NCI-H510A treated with DMSO at 0.1 percent for 48 hours (cell line): ENCODE measurements at regions not wholly inside any gene's neighbourhood (a gene's known extent, or its start where the extent isn't known, plus 50 kb on each side); places are given as distances from the start of the nearest gene placed in this dataset.

Source experiments
- DNase-seq: peaks from one replicate; lab custom pipeline; 2025; lab: John Stamatoyannopoulos, UW

GRCh38 chr18:24530630-24531111 is 70.2 kb downstream of the HRH4 start:
- peak; percentile 43 for DNase-seq

- DNase-seq = no peak
These were observed 73.8 kb downstream of the HRH4 start for GRCh38 chr18:24534271-24534670.

- no peak for DNase-seq
These were observed 74.3 kb downstream of the HRH4 start for GRCh38 chr18:24534737-24535136.

- no peak for DNase-seq
These were observed 75.3 kb downstream of the HRH4 start for GRCh38 chr18:24535527-24536295.

- no peak for DNase-seq
These were observed 75.9 kb downstream of the HRH4 start for GRCh38 chr18:24536326-24536725.

- DNase-seq = no peak
These were observed 76.4 kb downstream of the HRH4 start for GRCh38 chr18:24536834-24537233.

GRCh38 chr18:24538414-24539264 is 78.2 kb downstream of the HRH4 start:
- DNase-seq = no peak

GRCh38 chr18:24539866-24540617 is 79.6 kb downstream of the HRH4 start:
- no peak for DNase-seq

GRCh38 chr18:24540896-24541295 is 80.5 kb downstream of the HRH4 start:
- no peak for DNase-seq

- DNase-seq = no peak
These were observed 82.8 kb downstream of the HRH4 start for GRCh38 chr18:24543086-24543794.

- peak; percentile 15 for DNase-seq
These were observed 83.5 kb downstream of the HRH4 start for GRCh38 chr18:24543795-24544498.

- no peak for DNase-seq
These were observed 84.5 kb downstream of the HRH4 start for GRCh38 chr18:24544949-24545348.

GRCh38 chr18:24545651-24546050 is 85.2 kb downstream of the HRH4 start:
- DNase-seq = no peak

GRCh38 chr18:24546307-24546706 is 85.9 kb downstream of the HRH4 start:
- no peak for DNase-seq

GRCh38 chr18:24548583-24548982 is 88.1 kb downstream of the HRH4 start:
- DNase-seq = no peak

- DNase-seq = no peak
These were observed 91.8 kb downstream of the HRH4 start for GRCh38 chr18:24552218-24552617.

GRCh38 chr18:24553571-24554285 is 93.3 kb downstream of the HRH4 start:
- no peak for DNase-seq

- DNase-seq = no peak
These were observed 98.0 kb downstream of the HRH4 start for GRCh38 chr18:24558403-24558802.

GRCh38 chr18:24559526-24559925 is 99.1 kb downstream of the HRH4 start:
- no peak for DNase-seq

- DNase-seq = no peak
These were observed 100.1 kb downstream of the HRH4 start for GRCh38 chr18:24560511-24560981.
